Inflammatory macrophage treated with lipopolysaccharide for 4 hours (primary cell): ENCODE measurements at regions not wholly inside any gene's neighbourhood (a gene's known extent, or its start where the extent isn't known, plus 50 kb on each side); places are given as distances from the start of the nearest gene placed in this dataset.

Experiments used
- DNase-seq: peaks from one replicate; pipeline ENCODE4 v3.0.0-alpha.2; 2020

DNA sequence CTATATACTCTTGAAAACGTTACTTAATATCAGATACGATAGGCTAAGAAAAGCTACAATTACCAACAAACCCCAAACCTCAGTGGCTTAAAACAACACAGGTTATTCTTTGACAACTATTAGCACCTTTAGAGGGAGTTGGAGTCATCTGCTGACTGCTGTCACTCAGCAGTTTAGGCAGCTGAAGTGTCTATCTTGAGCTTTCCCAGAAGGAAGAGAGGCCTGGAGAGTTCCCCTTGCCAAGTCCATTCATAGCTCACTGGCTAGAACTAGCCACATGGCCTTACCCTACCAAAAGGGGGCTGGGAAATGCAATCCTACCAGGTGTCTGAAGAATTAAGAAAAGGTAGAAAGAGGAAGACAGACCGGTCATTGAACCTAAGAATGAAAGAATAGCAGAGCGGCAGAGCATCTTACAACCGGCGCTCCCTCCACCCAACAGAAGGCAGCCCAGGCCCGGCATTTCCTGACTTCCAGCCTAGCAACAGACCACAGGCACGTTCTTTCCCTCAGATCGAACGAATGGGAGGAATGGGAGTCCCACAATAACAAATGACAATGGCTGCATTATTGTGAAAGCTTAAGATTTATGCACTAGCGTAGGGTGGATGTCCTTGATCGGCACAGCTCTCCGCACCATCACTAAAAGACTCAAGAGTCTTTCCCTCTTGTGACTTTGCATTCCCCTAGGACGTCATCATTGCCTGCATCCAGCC lies 211.2 kb upstream of the CTAGE1 start:
- no peak for DNase-seq

DNA sequence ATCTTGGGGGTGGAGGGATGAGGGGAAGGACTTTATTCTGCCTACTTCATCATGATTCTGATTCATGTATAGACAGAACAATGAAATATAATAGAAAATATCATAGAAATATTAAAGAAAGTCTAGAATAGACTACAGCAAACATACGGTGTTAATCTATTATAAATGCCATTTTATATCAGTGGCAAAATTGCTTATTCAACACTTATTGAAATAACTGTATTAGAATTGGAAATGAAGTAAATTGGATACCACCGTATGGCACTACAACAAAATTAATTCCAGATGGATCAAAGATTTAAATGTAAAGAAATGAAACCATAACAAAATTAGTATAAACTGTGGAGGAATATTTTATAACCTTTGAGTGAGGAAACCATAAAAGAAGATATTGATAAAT lies 213.3 kb upstream of the CTAGE1 start:
- DNase-seq = no peak

- DNase-seq = no peak
These were observed 214.5 kb upstream of the CTAGE1 start for GRCh38 chr18:22632191-22632590.

GRCh38 chr18:22634464-22634863 lies 216.7 kb upstream of the CTAGE1 start:
- no peak for DNase-seq

- no peak for DNase-seq
These were observed 220.1 kb upstream of the CTAGE1 start for GRCh38 chr18:22637787-22638186.

GRCh38 chr18:22639026-22639463 lies 221.3 kb upstream of the CTAGE1 start:
- no peak for DNase-seq

DNA sequence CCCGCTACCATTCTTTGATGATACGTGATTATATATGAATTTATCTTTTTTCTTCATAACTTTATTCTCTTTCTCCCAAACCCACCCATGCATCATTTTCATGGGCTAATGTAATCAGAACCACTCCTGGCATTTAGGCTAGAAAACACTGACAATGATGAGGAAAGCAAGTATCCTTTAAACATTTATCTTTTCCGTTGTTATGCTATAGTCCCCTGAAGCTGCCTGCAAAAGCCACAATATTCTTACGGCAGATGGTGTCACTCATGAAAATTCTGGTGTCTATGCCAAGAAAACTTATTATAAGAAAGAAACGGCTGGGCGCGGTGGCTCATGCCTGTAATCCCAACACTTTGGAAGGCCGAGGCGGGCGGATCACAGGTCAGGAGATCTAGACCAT lies 221.8 kb upstream of the CTAGE1 start:
- no peak for DNase-seq

DNA sequence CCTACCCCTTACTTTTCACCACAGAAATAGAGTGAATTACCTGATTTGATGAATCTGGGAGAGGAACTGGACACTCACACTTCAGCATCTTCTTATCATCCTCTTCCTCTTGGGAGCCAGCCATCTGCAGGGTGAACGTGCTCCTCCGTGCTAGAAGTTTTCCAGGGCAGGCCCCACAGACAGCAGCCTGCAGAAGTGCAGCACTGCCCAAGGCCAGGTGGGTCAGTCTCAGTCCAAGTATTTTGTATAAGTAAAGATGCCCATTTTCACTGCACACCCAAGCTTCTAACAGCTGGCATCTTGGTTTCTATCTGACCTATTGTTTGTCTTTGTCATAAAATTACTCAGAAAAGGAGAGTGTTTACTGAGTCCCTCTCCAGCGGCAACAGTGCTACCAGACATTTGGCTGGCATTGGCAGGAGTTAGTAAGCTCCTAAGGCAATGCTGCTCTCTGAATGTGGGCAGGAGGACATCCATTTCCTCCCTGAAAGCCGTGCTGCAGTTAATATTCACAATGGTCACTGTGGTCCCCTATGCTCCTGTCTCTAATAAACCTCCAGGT lies 222.6 kb upstream of the CTAGE1 start:
- DNase-seq = no peak

DNA sequence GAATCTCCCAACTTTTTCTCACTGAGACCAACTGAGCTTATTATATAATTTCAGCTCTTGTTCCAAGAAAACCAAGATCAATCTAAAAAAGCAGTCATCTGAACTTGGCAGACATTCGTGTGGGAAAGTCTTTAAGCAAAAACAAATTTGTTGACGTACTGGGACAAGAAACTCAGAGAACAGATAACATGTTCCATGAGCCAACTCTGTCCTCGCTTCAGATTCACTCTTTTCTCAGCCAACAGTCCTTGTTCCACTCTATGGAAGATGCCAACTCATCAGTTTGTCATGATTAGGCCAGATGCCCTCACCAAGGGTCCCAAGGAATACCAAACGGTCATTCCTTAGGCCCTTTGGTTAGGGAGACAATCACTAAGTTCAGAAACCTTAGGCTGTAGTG lies 224.2 kb upstream of the CTAGE1 start:
- no peak for DNase-seq

DNA sequence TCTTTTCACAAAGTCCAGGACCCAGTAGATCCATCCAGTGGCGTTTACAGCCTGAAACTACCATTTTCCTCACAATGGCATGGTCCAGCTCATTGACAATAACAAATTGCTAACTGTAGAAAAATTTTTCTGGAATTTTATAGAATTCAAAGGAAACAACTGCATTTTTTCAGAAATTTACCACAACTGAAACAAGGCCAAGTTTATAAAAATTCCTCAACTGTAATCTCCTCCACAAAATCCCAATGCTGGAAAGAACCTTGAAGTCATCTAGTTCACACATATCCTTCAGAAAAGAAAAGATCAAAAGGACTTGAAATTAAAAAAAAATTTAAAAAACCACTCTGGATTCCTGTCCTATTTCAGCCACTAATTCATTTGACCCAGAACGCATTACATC lies 226.0 kb upstream of the CTAGE1 start:
- DNase-seq = no peak

- DNase-seq = no peak
These were observed 232.5 kb upstream of the CTAGE1 start for GRCh38 chr18:22650247-22650646.

DNA sequence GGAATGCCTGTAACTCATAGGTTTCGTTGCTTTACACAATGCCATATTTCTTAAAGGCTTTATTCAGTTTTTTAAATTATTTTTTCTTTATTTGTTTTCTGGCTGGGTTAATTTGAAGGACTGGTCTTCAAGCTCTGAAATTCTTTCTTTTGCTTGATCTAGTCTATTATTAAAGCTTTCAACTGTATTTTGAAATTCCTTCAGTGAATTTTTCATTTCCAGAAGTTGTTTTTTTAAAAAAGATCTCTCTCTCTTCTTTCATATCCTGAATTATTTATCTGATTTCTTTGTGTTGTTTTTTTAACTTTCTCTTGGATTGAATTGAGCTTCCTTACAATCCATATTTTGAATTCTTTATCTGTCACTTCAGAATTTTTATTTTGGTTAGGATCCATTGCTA lies 239.9 kb upstream of the CTAGE1 start:
- DNase-seq = no peak

DNA sequence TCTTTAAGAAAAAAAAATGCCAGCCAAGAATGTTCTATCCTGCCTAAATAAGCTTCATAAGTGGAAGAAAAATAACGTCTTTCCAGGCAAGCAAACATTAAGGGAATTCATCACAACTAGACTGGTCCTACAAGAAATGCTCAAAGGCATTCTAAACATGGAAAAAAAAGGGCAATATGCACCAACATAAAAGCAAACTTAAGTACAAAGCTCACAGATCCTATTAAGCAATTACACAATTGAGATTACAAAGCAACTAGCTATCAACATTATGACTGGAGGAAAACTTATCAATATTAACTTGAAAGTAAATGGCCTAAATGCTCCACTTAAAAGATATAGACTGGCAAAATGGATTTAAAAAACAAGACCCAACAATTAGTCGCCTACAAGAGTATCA lies 240.6 kb upstream of the CTAGE1 start:
- no peak for DNase-seq

DNA sequence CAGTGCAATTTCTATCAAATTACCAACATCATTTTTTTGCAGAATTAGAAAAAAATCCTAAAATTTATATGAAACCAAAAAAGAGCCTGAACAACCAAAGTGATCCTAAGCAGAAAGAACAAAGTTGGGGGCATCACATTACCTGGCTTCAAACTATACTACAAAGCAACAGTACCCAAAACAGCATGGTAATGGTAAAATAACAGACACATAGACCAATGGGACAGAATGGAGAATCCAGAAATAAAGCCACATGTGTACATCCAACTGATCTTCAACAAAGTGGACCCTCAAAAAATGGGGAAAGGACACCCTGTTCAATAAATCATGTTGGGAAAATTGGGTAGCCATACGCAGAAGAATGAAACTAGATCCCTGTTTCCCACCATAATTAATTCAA lies 245.7 kb upstream of the CTAGE1 start:
- no peak for DNase-seq

DNA sequence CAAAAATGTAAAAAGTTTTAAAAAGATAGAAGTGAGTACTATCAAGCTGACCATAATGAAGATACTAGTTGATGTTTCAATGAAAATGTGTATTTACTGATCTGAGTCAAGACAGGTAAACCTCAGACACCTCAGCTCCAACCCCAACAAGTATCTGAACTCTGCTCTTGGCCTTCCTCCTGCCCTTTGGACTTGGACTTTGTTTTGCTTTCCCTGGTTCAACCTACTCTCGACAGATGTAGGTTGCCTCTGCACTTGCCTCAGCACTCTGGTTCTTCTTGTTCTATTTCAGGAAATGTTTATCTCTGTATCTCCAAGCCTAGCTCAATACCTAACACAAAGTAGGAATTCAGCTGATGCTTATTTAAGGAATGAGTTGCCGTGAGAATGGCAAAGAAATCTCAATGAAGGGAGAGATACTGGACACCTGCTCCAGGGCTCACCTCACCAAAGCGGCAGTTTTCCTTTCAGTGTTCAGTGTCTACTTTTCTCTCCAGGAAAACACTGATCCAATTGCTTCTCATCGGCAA lies 248.8 kb upstream of the CTAGE1 start:
- DNase-seq = no peak

GRCh38 chr18:22667156-22667555 lies 249.4 kb upstream of the CTAGE1 start:
- no peak for DNase-seq

DNA sequence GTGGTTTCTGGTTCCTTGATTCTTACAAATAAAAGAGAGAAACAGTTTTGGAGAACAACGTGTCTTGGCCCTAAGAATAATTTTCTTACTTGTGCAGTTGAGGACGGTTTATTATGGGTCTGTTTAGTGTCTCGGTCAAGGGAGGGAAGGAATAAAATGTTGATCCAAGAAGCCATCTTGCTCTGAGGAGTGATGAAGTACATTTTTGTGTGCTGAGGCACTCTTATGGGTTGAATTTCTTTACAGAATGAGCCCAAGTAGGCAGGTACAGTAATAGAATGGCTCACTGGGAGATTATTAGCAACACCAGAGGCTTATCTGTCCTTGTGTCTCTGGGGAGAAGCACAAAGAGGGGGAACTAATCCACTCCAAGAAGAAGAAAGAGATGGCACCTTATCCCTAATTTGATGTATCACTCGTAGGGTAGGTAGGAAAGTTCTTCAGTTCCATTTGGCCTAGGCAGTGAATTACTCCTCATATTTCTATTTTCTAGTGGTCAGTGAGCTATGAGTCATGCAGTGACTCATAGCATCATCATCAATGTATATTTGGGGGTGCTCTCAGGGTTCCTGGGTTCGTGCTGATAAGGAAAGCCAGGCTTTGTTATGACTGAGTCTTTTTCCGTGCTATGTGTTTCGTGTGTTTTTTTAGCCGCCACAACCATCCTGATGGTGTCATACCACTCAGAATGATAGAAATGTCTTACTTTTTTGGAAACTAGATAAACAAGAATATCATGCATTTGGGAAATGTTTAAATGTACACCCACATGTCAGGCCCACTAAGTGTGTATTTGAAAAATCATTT lies 250.1 kb upstream of the CTAGE1 start:
- no peak for DNase-seq

DNA sequence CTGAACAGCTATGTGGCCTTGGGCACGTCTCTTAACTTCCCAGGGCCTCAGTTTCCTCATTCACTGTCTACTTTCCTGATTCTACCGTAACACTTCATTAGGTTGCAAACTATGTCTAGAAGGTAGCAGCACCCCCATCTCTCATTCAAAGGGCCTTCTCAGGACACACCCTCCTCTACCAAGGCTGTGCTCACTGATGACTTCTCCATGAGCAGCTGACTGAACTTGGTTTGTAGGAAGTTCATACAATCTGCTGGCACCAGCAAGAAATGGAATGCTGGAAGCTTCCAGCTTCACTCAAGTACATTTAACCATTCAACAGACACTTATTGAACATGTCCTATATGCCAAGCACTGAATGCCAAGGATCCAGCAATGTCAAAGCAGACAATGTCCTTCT lies 250.8 kb upstream of the CTAGE1 start:
- no peak for DNase-seq

DNA sequence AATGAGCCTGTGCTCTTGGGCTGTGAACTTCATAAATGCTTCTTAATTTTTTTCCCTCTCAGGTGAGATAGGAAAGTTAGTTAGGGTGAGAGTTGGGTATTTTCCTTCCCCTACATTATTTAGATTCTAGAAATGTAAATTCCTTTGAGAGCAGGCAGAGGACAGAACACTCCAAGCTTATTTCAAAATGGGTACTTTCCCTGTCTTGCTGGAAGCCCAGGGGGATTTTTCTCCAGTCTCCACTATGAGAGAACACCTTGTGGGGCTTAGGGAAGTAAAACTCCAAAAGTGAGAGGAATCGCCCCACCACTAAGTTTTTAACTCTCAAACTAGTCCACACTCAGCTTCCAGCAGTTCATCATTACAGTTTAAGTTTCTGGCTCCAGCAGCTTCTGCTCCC lies 253.2 kb upstream of the CTAGE1 start:
- DNase-seq = no peak

DNA sequence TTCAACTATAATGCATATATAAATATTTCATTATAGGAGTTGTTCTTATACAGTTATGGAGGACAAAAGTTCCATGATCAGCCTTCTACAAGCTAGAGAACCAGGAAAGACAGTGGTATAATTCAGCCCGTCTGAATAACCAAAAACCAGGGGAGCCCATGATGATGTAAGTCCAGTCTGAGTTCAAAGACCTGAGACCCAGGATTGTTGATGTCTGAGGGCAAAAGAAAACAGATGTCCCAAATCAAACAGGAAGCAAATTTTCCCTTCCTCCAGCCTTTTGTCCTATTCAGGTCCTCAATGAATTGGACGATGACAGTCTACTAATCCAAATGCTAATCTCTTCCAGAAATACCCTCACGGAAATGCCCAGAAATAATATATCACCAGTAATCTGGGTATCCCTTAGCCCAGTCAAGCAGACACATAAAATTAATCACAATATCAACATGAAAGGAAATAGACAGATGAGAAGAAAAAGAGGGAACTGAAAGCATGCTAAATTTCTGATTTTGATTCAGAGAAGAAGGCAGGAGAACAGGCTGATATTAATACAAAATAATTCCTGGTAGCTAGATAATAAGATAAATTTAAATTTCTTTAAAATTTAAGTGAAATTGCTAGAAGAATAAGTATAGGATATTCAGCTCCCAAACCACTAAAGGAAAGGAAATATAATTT lies 255.6 kb upstream of the CTAGE1 start:
- DNase-seq = no peak

DNA sequence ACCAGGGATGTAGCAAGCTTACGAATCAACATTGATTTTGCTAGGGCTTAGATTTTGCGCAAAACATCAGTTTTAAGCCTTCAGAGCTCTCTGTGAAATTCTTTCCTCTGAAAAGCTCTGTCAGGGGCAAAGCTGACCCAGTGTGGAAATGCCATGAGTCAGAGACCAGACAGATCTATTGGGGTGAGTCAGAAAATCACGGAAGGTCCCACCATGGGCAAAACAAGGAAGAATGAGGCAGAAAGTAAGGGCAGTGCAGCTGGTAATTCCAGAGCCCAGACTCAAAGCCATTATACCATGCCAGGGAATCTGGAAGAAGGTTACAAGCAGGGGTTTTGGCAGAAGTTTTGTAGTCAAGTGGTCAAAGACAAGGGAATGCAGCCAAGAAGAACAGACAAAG lies 256.6 kb upstream of the CTAGE1 start:
- peak; percentile 30 for DNase-seq

- DNase-seq = no peak
These were observed 257.3 kb upstream of the CTAGE1 start for GRCh38 chr18:22675006-22675405.

DNA sequence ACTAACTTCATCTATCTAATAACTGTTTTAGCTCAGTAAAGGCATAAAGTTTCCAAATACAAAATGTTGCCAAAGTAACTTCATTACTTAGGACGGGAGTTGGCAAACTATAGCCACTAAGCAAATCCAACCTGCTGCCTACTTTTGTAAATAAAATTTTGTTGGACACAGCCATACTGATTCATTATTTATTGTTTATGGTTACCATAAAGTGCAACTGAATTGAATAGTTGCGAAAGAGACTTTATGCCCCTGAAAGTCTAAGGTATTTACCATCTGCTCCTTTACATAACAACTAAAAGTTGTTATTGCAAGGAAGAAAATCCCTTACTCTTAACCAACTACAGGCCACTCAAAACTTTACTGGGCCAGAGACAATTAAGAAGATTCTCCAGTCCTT lies 256.7 kb upstream of the RBBP8 start:
- no peak for DNase-seq
